ENCODE measurements at regions not wholly inside any gene's neighbourhood (a gene's known extent, or its start where the extent isn't known, plus 50 kb on each side); places are given as distances from the start of the nearest gene placed in this dataset.
"Not testable (repeated sequence)": the region's sequence is repeated elsewhere in the genome, so short reads cannot be mapped to it uniquely, and the experiment has no call there.

DNA sequence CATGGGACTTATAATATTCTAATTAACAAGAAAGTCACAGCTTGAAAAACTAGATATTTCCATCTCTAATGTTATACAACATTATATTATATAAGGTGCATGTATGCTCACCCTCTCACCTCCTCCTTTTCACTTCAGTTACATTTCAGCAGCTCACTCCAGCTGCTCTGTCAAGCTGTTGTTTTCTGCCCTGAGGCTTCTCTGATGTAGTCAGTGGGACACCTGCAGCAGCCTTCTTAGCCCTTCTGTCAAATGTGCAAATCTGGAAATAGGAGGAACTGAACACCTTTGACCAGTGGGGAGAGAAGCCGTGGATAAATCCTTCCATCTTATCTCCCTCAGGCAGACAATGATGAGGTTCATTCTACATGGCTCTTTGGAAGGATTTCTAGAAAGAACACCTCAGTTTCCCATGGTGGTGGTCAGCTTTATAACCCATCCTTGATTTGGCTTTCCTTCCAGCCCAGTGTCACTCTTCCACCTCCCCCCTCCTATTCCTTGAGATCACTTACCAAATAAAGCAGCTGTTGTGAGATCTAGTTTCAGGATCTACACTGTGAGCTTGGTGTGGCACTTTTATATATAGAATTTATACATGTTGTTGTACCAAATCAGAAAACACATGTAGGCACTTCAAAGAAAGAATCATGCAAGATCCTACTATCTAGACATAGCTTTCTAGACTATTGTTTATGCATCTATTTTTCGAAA lies 79.6 kb upstream of the STK38L start:
- Histone ChIP-seq H3K36me3 (no peaks in the 10 kb centered on the region), H3K4me3 (no peak overlapping the region), H3K27me3 (replicated peaks in 1 of 7) (no peaks in the 10 kb centered on the region), H3K9me3 (peaks cover 0 to 14% (median 4%) of the 10 kb centered on the region in 8 donors), H3K27ac (no peak overlapping the region), H3K4me1 (no peaks in the 10 kb centered on the region)
- no peak for DNase-seq
- 75 to 89% (median 84%) methylated on average over 2 of the region's 2 CpGs for WGBS, 5 donors
- no peak for TF ChIP-seq POLR2A (IDR thresholded peaks at IDR 0.05)
- TF ChIP-seq, protein P1, sequence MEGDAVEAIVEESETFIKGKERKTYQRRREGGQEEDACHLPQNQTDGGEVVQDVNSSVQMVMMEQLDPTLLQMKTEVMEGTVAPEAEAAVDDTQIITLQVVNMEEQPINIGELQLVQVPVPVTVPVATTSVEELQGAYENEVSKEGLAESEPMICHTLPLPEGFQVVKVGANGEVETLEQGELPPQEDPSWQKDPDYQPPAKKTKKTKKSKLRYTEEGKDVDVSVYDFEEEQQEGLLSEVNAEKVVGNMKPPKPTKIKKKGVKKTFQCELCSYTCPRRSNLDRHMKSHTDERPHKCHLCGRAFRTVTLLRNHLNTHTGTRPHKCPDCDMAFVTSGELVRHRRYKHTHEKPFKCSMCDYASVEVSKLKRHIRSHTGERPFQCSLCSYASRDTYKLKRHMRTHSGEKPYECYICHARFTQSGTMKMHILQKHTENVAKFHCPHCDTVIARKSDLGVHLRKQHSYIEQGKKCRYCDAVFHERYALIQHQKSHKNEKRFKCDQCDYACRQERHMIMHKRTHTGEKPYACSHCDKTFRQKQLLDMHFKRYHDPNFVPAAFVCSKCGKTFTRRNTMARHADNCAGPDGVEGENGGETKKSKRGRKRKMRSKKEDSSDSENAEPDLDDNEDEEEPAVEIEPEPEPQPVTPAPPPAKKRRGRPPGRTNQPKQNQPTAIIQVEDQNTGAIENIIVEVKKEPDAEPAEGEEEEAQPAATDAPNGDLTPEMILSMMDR (IDR thresholded peaks at IDR 0.05 in 8 of 11, conservative IDR thresholded peaks at IDR 0.05 in 3 of 11), result no peak
- no peak for TF ChIP-seq POLR2AphosphoS5 (IDR thresholded peaks at IDR 0.05)
- intact Hi-C loops (cut with DNase I; ENCODE audit: low total_unique reads), result no loop called here

DNA sequence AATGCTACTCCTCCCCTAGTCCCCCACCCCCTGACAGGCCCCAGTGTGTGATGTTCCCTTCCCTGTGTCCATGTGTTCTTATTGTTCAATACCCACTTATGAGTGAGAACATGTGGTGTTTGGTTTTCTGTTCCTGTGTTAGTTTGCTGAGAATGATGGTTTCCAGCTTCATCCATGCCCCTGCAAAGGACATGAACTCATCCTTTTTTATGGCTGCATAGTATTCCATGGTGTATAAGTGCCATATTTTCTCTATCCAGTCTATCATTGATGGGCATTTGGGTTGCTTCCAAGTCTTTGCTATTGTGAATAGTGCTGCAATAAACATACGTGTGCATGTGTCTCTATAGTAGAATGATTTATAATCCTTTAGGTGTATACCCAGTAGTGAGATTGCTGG lies 78.1 kb upstream of the STK38L start:
- DNase-seq; intact Hi-C loops (cut with DNase I; ENCODE audit: low total_unique reads); H3K36me3 ChIP-seq; H3K27me3 ChIP-seq (replicated peaks in 1 of 7); H3K4me3 ChIP-seq; H3K27ac ChIP-seq; H3K4me1 ChIP-seq: not testable (repeated sequence)
- peaks cover 0 to 27% (median 15%) of the 10 kb centered on the region in 8 donors for H3K9me3 ChIP-seq
- 88 to 100% (median 95%) methylated on average over 1 of the region's 1 CpG for WGBS, 5 donors

DNA sequence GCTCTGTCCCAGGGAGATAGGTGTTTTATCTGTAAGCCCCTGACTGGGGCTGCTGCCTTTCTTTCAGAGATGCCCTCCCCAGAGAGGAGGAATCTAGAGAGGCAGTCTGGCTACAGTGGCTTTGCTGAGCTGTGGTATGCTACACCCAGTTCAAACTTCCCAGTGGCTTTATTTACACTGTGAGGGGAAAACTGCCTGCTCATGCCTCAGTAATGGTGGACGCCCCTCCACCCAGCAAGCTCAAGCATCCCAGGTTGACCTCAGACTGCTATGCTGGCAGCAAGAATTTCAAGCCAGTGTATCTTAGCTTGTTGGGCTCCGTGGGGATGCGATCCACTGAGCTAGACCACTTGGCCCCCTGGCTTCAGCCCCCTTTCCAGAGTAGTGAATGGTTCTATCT lies 72.6 kb upstream of the STK38L start:
- intact Hi-C loops (cut with DNase I; ENCODE audit: low total_unique reads); H3K27ac ChIP-seq; H3K36me3 ChIP-seq; H3K4me1 ChIP-seq; H3K27me3 ChIP-seq (replicated peaks in 1 of 7); H3K4me3 ChIP-seq; DNase-seq: not testable (repeated sequence)
- H3K9me3 ChIP-seq, result peaks cover 0 to 40% (median 29%) of the 10 kb centered on the region in 8 donors
- WGBS, 5 donors, result 89 to 100% (median 96%) methylated on average over 3 of the region's 3 CpGs

DNA sequence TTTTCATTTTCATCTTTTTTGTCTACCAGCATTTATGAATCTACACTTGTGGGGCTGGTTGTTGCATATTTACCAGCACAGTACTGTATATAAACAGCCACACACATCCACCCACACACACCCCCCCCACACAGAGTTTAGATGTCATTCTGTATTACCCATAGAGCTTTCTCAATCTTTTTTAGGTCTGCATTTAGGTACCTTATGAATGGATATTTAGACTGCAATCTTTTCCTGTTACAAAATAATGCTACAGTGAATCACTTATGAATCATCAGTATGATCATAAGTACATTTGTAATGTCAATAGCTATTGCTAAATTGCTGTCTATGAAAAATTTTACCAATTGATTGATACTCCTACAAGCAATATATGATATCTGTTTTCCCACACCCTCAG lies 67.3 kb upstream of the STK38L start:
- Histone ChIP-seq H3K4me3 (no peak overlapping the region), H3K4me1 (peaks cover 0 to 9% (median 0%) of the 10 kb centered on the region in 6 donors)
- intact Hi-C loops (cut with DNase I; ENCODE audit: low total_unique reads), result no loop called here

DNA sequence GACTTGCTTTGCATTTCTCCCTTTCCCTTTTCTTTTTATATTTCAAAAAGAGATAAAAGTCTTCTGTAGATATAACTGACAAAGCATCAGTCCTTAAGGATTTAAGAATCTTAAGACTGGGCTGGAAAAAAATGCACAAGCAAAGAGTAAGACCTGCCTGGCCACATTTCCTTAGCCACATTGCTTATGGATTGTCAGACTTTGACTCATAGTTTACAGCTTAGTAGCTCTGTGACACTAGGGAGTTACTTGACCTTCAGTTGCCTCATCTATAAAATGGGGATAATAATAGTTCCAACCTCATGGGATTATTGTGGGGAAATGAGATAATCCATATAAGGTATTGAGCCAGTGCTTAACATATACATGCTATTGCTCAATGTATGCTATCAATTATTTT lies 66.4 kb upstream of the STK38L start:
- peaks cover 0 to 4% (median 1%) of the 10 kb centered on the region in 8 donors for H3K9me3 ChIP-seq
- no peaks in the 10 kb centered on the region for H3K36me3 ChIP-seq
- DNase-seq, result no peak
- H3K4me1 ChIP-seq, result peaks cover 0 to 9% (median 0%) of the 10 kb centered on the region in 6 donors
- intact Hi-C loops (cut with DNase I; ENCODE audit: low total_unique reads), result no loop called here
- no peaks in the 10 kb centered on the region for H3K27me3 ChIP-seq (replicated peaks in 1 of 7)
- H3K27ac ChIP-seq, result no peak overlapping the region
- H3K4me3 ChIP-seq, result no peak overlapping the region
- no peak for TF ChIP-seq POLR2A (IDR thresholded peaks at IDR 0.05)
- TF ChIP-seq, protein P1 (IDR thresholded peaks at IDR 0.05 in 8 of 11, conservative IDR thresholded peaks at IDR 0.05 in 3 of 11), result no peak
- no peak for TF ChIP-seq POLR2AphosphoS5 (IDR thresholded peaks at IDR 0.05)

More for the DNA sequence above, 67.3 kb upstream of the STK38L start:
- H3K36me3 ChIP-seq, result no peaks in the 10 kb centered on the region
- no peak overlapping the region for H3K27ac ChIP-seq
- TF ChIP-seq POLR2A (IDR thresholded peaks at IDR 0.05) (no peak), POLR2AphosphoS5 (IDR thresholded peaks at IDR 0.05) (no peak)
- TF ChIP-seq, protein P1 (IDR thresholded peaks at IDR 0.05 in 8 of 11, conservative IDR thresholded peaks at IDR 0.05 in 3 of 11), result no peak
- no peaks in the 10 kb centered on the region for H3K27me3 ChIP-seq (replicated peaks in 1 of 7)
- no peak for DNase-seq
- peaks cover 0 to 13% (median 10%) of the 10 kb centered on the region in 8 donors for H3K9me3 ChIP-seq
